KMS-11 (cell line): ENCODE measurements at regions not wholly inside any gene's neighbourhood (a gene's known extent, or its start where the extent isn't known, plus 50 kb on each side); places are given as distances from the start of the nearest gene placed in this dataset.

ENCODE experiments used
- H2AFZ ChIP-seq: fragments of 200-600 bp; sonication (generic); 2 replicates; pipeline ENCODE4 v1.6.1; 2016; ENCODE audit warnings: antibody characterized with exemption, mixed run types, low read depth
- H3K27ac ChIP-seq: fragments of 200-600 bp; sonication (generic); 2 replicates; pipeline ENCODE4 v1.6.1; 2016; ENCODE audit warnings: mild to moderate bottlenecking, mixed run types
- H3K27me3 ChIP-seq: fragments of 200-600 bp; sonication (generic); 2 replicates; pipeline ENCODE4 v1.6.1; 2017; ENCODE audit warnings: mild to moderate bottlenecking, low read depth, mixed run types, moderate library complexity; ENCODE audit not compliant: insufficient read depth
- H3K36me3 ChIP-seq: fragments of 200-600 bp; sonication (generic); 2 replicates; pipeline ENCODE4 v1.6.1; 2017; ENCODE audit warnings: mild to moderate bottlenecking, mixed run types; ENCODE audit not compliant: insufficient read depth
- H3K4me1 ChIP-seq: fragments of 200-600 bp; sonication (generic); 2 replicates; pipeline ENCODE4 v1.6.1; 2016; ENCODE audit warnings: mild to moderate bottlenecking, low read depth, mixed run types; ENCODE audit not compliant: poor library complexity, severe bottlenecking
- H3K4me2 ChIP-seq: fragments of 200-600 bp; sonication (generic); 2 replicates; pipeline ENCODE4 v1.7.0; 2016; ENCODE audit warnings: mild to moderate bottlenecking, mixed run types
- H3K4me3 ChIP-seq: fragments of 200-600 bp; sonication (generic); IDR thresholded peaks from 2 replicates; pipeline ENCODE4 v1.6.1; 2017; ENCODE audit warnings: low read depth, low read length, mixed read lengths; ENCODE audit not compliant: insufficient read depth
- H3K79me2 ChIP-seq: fragments of 200-600 bp; sonication (generic); 2 replicates; pipeline ENCODE4 v1.6.1; 2016; ENCODE audit warnings: low read depth, mixed run types; ENCODE audit not compliant: insufficient read depth
- H3K9ac ChIP-seq: fragments of 200-600 bp; sonication (generic); 2 replicates; pipeline ENCODE4 v1.6.1; 2016; ENCODE audit warnings: mild to moderate bottlenecking, mixed run types
- H4K20me1 ChIP-seq: fragments of 200-600 bp; sonication (generic); 2 replicates; pipeline ENCODE4 v1.6.1; 2016; ENCODE audit warnings: mild to moderate bottlenecking, mixed run types; ENCODE audit not compliant: insufficient read depth
- CTCF ChIP-seq: fragments of 200-600 bp; sonication (generic); conservative IDR thresholded peaks from 2 replicates; pipeline ENCODE4 v1.6.1; 2017; ENCODE audit warnings: low read depth, mild to moderate bottlenecking, antibody characterized with exemption, low read length, moderate library complexity, mixed read lengths

GRCh38 chr15:93414576-93415231, 325.7 kb upstream of the RGMA start:
- Histone ChIP-seq H2AFZ (no peak overlapping the region), H3K4me3 (no peak overlapping the region), H3K4me1 (no peaks in the 10 kb centered on the region), H3K27me3 (no peaks in the 10 kb centered on the region), H3K4me2 (no peak overlapping the region), H3K79me2 (no peaks in the 10 kb centered on the region), H3K9ac (no peak overlapping the region), H3K27ac (no peak overlapping the region), H3K36me3 (no peaks in the 10 kb centered on the region), H4K20me1 (no peaks in the 10 kb centered on the region)
- TF ChIP-seq CTCF, result no peak

- H3K27me3 ChIP-seq, result no peaks in the 10 kb centered on the region
- H3K4me1 ChIP-seq, result no peaks in the 10 kb centered on the region
- H3K36me3 ChIP-seq, result no peaks in the 10 kb centered on the region
- no peak overlapping the region for H3K4me2 ChIP-seq
- no peak overlapping the region for H3K27ac ChIP-seq
- H4K20me1 ChIP-seq, result no peaks in the 10 kb centered on the region
- H3K9ac ChIP-seq, result no peak overlapping the region
- no peak overlapping the region for H2AFZ ChIP-seq
- no peak for TF ChIP-seq CTCF
- H3K79me2 ChIP-seq, result no peaks in the 10 kb centered on the region
- H3K4me3 ChIP-seq, result no peak overlapping the region
Measured at GRCh38 chr15:93413745-93414144, 324.7 kb upstream of the RGMA start.

GRCh38 chr15:93399121-93399520, 310.1 kb upstream of the RGMA start:
- Histone ChIP-seq H2AFZ (no peak overlapping the region), H3K36me3 (no peaks in the 10 kb centered on the region), H3K27ac (no peak overlapping the region), H4K20me1 (no peaks in the 10 kb centered on the region), H3K79me2 (no peaks in the 10 kb centered on the region), H3K27me3 (no peaks in the 10 kb centered on the region), H3K4me2 (no peak overlapping the region), H3K4me3 (no peak overlapping the region), H3K4me1 (no peaks in the 10 kb centered on the region), H3K9ac (no peak overlapping the region)
- no peak for TF ChIP-seq CTCF

GRCh38 chr15:93389211-93389610, 300.2 kb upstream of the RGMA start:
- Histone ChIP-seq H3K4me3 (no peak overlapping the region), H4K20me1 (no peaks in the 10 kb centered on the region), H3K4me1 (no peaks in the 10 kb centered on the region), H3K79me2 (no peaks in the 10 kb centered on the region), H3K4me2 (no peak overlapping the region), H3K27me3 (no peaks in the 10 kb centered on the region), H3K9ac (no peak overlapping the region), H3K36me3 (no peaks in the 10 kb centered on the region), H2AFZ (no peak overlapping the region), H3K27ac (no peak overlapping the region)
- TF ChIP-seq CTCF, result no peak
